SW480 (cell line): ENCODE measurements at regions not wholly inside any gene's neighbourhood (a gene's known extent, or its start where the extent isn't known, plus 50 kb on each side); places are given as distances from the start of the nearest gene placed in this dataset.
A peak's percentile ranks its signal among the peaks of the same experiment; 100 is the strongest.

Experiments
- DNase-seq: peaks from one replicate; pipeline ENCODE4 v3.0.0-alpha.2; 2016; ENCODE audit warnings: low spot score

GRCh38 chr12:4858386-4858785, 51.3 kb upstream of the KCNA1 start:
- peak; percentile 35 for DNase-seq

GRCh38 chr12:4859478-4860210, 50.1 kb upstream of the KCNA1 start:
- DNase-seq: no peak
